Heart left ventricle (tissue), 16 donors: ENCODE measurements at regions not wholly inside any gene's neighbourhood (a gene's known extent, or its start where the extent isn't known, plus 50 kb on each side); places are given as distances from the start of the nearest gene placed in this dataset.
A peak's percentile ranks its signal among the peaks of the same experiment; 100 is the strongest.
"Not testable (repeated sequence)": the region's sequence is repeated elsewhere in the genome, so short reads cannot be mapped to it uniquely, and the experiment has no call there.

Experiments used
- ATAC-seq, 4 donors: fragments of 200-7000 bp; cut with Tn5 transposase; one replicate each; pipeline ENCODE4 v1.9.1; 2020 to 2022; ENCODE audit warnings: moderate library complexity in 4 of 4, mild to moderate bottlenecking in 3 of 4, moderate number of reproducible peaks in 1 of 4
- DNase-seq, 5 donors: peaks; one replicate each; pipeline ENCODE4 v3.0.0-alpha.2; 2020
- H3K27ac ChIP-seq, 12 donors: fragments of 200-600 bp; sonication (generic) in 4 of 12; one replicate each; pipeline versions ENCODE4 v1.5.0 to v1.8.0; 2016 to 2022; ENCODE audit warnings: mild to moderate bottlenecking in 2 of 12
- H3K27me3 ChIP-seq, 9 donors: fragments of 200-600 bp; sonication (generic) in 2 of 9; one replicate each; pipeline versions ENCODE4 v1.5.1 to v1.8.0; 2016 to 2022; ENCODE audit warnings: mild to moderate bottlenecking in 3 of 9
- H3K36me3 ChIP-seq, 9 donors: fragments of 200-600 bp; sonication (generic) in 2 of 9; one replicate each; pipeline versions ENCODE4 v1.5.0 to v1.8.0; 2018 to 2022; ENCODE audit warnings: mild to moderate bottlenecking in 2 of 9
- H3K4me1 ChIP-seq, 12 donors: fragments of 200-600 bp; sonication (generic) in 4 of 12; one replicate each; pipeline versions ENCODE4 v1.5.0 to v1.8.0; 2016 to 2022; ENCODE audit warnings: mild to moderate bottlenecking in 3 of 12
- H3K4me3 ChIP-seq, 12 donors: fragments of 200-600 bp; sonication (generic) in 4 of 12; one replicate each; pipeline versions ENCODE4 v1.5.0 to v1.8.0; 2017 to 2022; ENCODE audit warnings: mild to moderate bottlenecking in 9 of 12, moderate library complexity in 4 of 12
- H3K9me3 ChIP-seq, 12 donors: fragments of 200-600 bp; sonication (generic) in 4 of 12; one replicate each; pipeline versions ENCODE4 v1.5.0 to v1.8.0; 2016 to 2022; ENCODE audit warnings: mild to moderate bottlenecking in 1 of 12
- CTCF ChIP-seq, 12 donors: fragments of 200-600 bp; sonication (generic) in 4 of 12; IDR thresholded peaks; one replicate each; pipeline versions ENCODE4 v1.5.0 to v1.8.0; 2018 to 2022; ENCODE audit warnings: antibody characterized with exemption in 12 of 12, mild to moderate bottlenecking in 5 of 12
- POLR2A ChIP-seq, 2 donors: fragments of 450-650 bp; IDR thresholded peaks; one replicate each; pipeline ENCODE4 v1.6.1; 2017; ENCODE audit warnings: antibody characterized with exemption in 2 of 2, mild to moderate bottlenecking in 2 of 2, moderate library complexity in 2 of 2
- WGBS, 4 donors: extraction: QIAGEN DNeasy Blood & Tissue Kit in 2 of 4; methylation state at CpG; one replicate each; pipeline versions ENCODE4 v1.1.5 to v1.1.7; 2013 to 2018; 5-methylcytosine and 5-hydroxymethylcytosine counted together
- intact Hi-C, 10 donors: fragments of 100-400 bp; cut with DNase I; formaldehyde crosslinking; loops; one replicate each; pipeline versions ENCODE4 v1.11.1 to v1.14.2; 2022
- donor health status: ischemic (EF 13 %, LVEDD 7.1; RV severe dilation, severe dysfunction).
- donor health status: healthy with polysubstance abuse.
- donor health status: DM: no; HTN: yes; CAD: no.
- donor health status: DM: no; HTN: no; CAD: no.
- donor health status: ischemic (EF 25% LVEDD 6.9; RV normal size, moderate dysfunction).
- donor health status: ischemic (EF 25% LVEDD 5.7; RV mildly dilated, moderate dysfunction).
- donor health status: healthy.
- donor health status: DM: yes; HTN: yes; CAD: no.
- donor health status: ischemic (EF 35%, LVEDD 5.7; RV mildly dilated, moderate dysfunction).
- donor health status: nonischemic (EF 11% LVEDD 7.7; RV severe dilation, severe dysfunction).
- donor health status: DM: yes; HTN: yes; CAD: no.
- donor health status: PGD.
- donor health status: ischemic (EF 29% LVEDD 5.4; RV normal size, mild dysfunction).
- donor health status: nonischemic (EF 23%, LVEDD 6.1; RV moderate dilation, normal function).

- H3K27ac ChIP-seq, result no peak overlapping the region
- H3K36me3 ChIP-seq, result no peaks in the 10 kb centered on the region
- 69 to 96% (median 95%) methylated on average over 2 of the region's 2 CpGs; no CpG with 5 or more reads in 1 of the 4 donors for WGBS, 4 donors
- H3K9me3 ChIP-seq, result peaks cover 0 to 29% (median 6%) of the 10 kb centered on the region in 12 donors
- ATAC-seq (no peak), DNase-seq (peak in 1 of 5 donors; percentile 14)
- TF ChIP-seq CTCF (IDR thresholded peaks at IDR 0.05) (no peak), POLR2A (IDR thresholded peaks at IDR 0.05) (no peak)
- no peaks in the 10 kb centered on the region for H3K27me3 ChIP-seq
- intact Hi-C loops, result no loop called here
- H3K4me3 ChIP-seq, result no peak overlapping the region
- H3K4me1 ChIP-seq, result no peaks in the 10 kb centered on the region
These were observed 544.9 kb downstream of the ANKRD50 start for GRCh38 chr4:124167602-124168001.

GRCh38 chr4:124169524-124169923, 543.0 kb downstream of the ANKRD50 start:
- 82 to 93% (median 88%) methylated on average over 1 of the region's 1 CpG for WGBS, 4 donors
- H3K4me3 ChIP-seq, ATAC-seq, H3K27me3 ChIP-seq, H3K4me1 ChIP-seq, DNase-seq, H3K27ac ChIP-seq, intact Hi-C loops, H3K36me3 ChIP-seq: not testable (repeated sequence)
- H3K9me3 ChIP-seq, result peaks cover 0 to 29% (median 6%) of the 10 kb centered on the region in 12 donors

- intact Hi-C loops, result no loop called here
- ATAC-seq, result no peak
These were observed 538.6 kb downstream of the ANKRD50 start for GRCh38 chr4:124173912-124174311.

GRCh38 chr4:124177647-124178425, 534.7 kb downstream of the ANKRD50 start:
- 93 to 95% (median 93%) methylated on average over 4 of the region's 4 CpGs for WGBS, 4 donors
- Histone ChIP-seq H3K4me3 (no peak overlapping the region), H3K27ac (no peak overlapping the region), H3K27me3 (no peaks in the 10 kb centered on the region), H3K9me3 (peaks cover 0 to 2% (median 0%) of the 10 kb centered on the region in 12 donors), H3K4me1 (no peaks in the 10 kb centered on the region), H3K36me3 (no peaks in the 10 kb centered on the region)
- intact Hi-C loops, result no loop called here
- ATAC-seq (no peak), DNase-seq (no peak)
- TF ChIP-seq POLR2A (IDR thresholded peaks at IDR 0.05), result no peak
- no peak for TF ChIP-seq CTCF (IDR thresholded peaks at IDR 0.05)

More at GRCh38 chr4:124173912-124174311, 538.6 kb downstream of the ANKRD50 start:
- no peak overlapping the region for H3K4me3 ChIP-seq
- no peaks in the 10 kb centered on the region for H3K27me3 ChIP-seq
- no peaks in the 10 kb centered on the region for H3K4me1 ChIP-seq
- H3K27ac ChIP-seq, result no peak overlapping the region
- DNase-seq, result no peak
- H3K9me3 ChIP-seq, result peaks cover 0 to 28% (median 6%) of the 10 kb centered on the region in 12 donors
- WGBS, 4 donors, result 49 to 67% (median 57%) methylated on average over 2 of the region's 2 CpGs
- H3K36me3 ChIP-seq, result no peaks in the 10 kb centered on the region
- TF ChIP-seq POLR2A (IDR thresholded peaks at IDR 0.05) (no peak), CTCF (IDR thresholded peaks at IDR 0.05) (no peak)
